ENCODE measurements at regions not wholly inside any gene's neighbourhood (a gene's known extent, or its start where the extent isn't known, plus 50 kb on each side); places are given as distances from the start of the nearest gene placed in this dataset.

- TF ChIP-seq CTCF (IDR thresholded peaks at IDR 0.05), result no peak
- TF ChIP-seq POLR2A (IDR thresholded peaks at IDR 0.05; ENCODE audit: low read depth), result no peak
Measured at GRCh38 chr1:34645109-34645688, 109.6 kb upstream of the GJB5 start.

Data from esophagus muscularis mucosa (tissue), 3 donors.